Epithelial cell of proximal tubule (primary cell): ENCODE measurements at regions not wholly inside any gene's neighbourhood (a gene's known extent, or its start where the extent isn't known, plus 50 kb on each side); places are given as distances from the start of the nearest gene placed in this dataset.

Experiments used
- DNase-seq: peaks from one replicate; pipeline ENCODE4 v3.0.0-alpha.2; 2011; ENCODE audit warnings: low read depth
- H3K4me3 ChIP-seq: 2 replicates; pipeline ENCODE4 v1.5.1; 2011; ENCODE audit warnings: low read depth, mild to moderate bottlenecking, low read length
- TF ChIP-seq, protein P1 (sequence below): conservative IDR thresholded peaks from 2 replicates; pipeline ENCODE4 v1.5.1; 2012; ENCODE audit warnings: low read depth, mild to moderate bottlenecking, low read length

DNA sequence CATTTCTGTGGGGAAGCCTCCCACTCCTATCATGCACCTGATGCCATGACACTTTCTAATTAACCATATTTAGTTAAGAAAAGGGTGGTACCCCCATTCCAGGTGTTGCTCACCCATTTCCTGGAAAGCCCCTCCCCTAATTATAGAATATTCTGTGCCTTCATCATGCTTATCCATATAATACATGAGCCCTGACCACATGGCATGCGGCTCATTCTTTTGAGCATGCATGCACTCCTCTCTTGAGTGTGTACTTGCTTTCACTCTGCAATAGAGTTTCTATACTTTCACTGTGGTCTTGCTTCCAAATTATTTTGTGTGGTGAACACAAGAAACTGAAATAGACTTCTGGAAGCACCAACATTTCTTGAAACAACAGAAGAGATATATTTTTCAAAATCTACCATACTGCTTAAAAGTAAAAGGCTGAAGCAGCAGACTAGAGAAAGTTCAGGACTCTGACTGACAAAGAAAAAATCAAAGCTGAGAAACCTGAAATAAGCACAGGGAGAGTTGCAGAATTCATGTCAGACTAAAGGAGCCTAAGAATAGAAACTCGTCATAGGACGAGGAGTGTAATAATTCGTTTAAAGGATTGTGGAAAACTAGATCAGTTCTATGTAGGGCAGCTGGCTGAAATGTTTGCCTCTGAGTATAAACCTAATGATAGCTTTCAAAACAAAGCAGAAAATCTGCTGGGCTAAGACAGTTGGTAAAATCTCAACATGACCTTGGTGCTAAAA is 144.8 kb downstream of the KITLG start:
- DNase-seq, result no peak
- no peak overlapping the region for H3K4me3 ChIP-seq
- TF ChIP-seq, protein P1, sequence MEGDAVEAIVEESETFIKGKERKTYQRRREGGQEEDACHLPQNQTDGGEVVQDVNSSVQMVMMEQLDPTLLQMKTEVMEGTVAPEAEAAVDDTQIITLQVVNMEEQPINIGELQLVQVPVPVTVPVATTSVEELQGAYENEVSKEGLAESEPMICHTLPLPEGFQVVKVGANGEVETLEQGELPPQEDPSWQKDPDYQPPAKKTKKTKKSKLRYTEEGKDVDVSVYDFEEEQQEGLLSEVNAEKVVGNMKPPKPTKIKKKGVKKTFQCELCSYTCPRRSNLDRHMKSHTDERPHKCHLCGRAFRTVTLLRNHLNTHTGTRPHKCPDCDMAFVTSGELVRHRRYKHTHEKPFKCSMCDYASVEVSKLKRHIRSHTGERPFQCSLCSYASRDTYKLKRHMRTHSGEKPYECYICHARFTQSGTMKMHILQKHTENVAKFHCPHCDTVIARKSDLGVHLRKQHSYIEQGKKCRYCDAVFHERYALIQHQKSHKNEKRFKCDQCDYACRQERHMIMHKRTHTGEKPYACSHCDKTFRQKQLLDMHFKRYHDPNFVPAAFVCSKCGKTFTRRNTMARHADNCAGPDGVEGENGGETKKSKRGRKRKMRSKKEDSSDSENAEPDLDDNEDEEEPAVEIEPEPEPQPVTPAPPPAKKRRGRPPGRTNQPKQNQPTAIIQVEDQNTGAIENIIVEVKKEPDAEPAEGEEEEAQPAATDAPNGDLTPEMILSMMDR, result no peak

DNA sequence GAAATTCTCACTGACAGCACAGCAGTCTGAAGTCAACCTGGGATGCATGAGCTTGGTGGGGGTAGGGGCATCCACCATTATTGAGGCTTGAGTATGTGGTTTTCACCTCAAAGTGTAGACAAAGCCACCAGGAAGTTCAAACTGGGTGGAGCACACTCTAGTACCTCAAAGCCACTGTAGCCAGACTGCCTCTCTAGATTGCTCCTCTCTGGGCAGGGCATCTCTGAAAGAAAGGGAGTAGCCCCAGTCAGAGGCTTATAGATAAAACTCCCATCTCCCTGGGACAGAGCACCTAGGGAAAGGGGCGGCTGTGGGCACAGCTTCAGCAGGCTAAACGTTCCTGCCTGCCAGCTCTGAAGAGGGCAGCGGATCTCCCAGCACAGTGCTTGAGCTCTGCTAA is 143.0 kb downstream of the KITLG start:
- H3K4me3 ChIP-seq, result no peak overlapping the region
- DNase-seq, result no peak
- TF ChIP-seq, protein P1, result no peak
